Endothelial cell of umbilical vein (primary cell): ENCODE measurements at regions not wholly inside any gene's neighbourhood (a gene's known extent, or its start where the extent isn't known, plus 50 kb on each side); places are given as distances from the start of the nearest gene placed in this dataset.
"Not testable (repeated sequence)": the region's sequence is repeated elsewhere in the genome, so short reads cannot be mapped to it uniquely, and the experiment has no call there.

Experiments used
- BruUV-seq: library from RNA; stranded (reverse); fragments of 400-500 nt; replicated peaks from 2 replicates; lab custom pipeline; 2021; lab: Mats Ljungman, UMichigan
- CTCF ChIA-PET: fragments of 300-600, 350-600 bp; sonication (Branson Sonifier 250); formaldehyde crosslinking; loops from one replicate; lab custom pipeline; 2021; ENCODE audit warnings: antibody characterized with exemption, inconsistent platforms; lab: Charles Lee
- POLR2A ChIA-PET: fragments of 300-600, 350-600 bp; sonication (Branson Sonifier 250); formaldehyde crosslinking; loops from one replicate; lab custom pipeline; 2021; ENCODE audit warnings: antibody characterized with exemption, inconsistent platforms; lab: Charles Lee
- DNase-seq: peaks from one replicate; pipeline ENCODE4 v3.0.0-alpha.2; 2011; ENCODE audit warnings: low read depth, low spot score
- FAIRE-seq: peaks from 2 replicates; lab custom pipeline; 2011; peaks lifted over from hg19 to GRCh38; lab: Jason Lieb, UNC
- H2AFZ ChIP-seq: 2 replicates; pipeline ENCODE4 v1.6.0; 2012; ENCODE audit warnings: low read depth, low read length, control low read depth, inconsistent platforms
- H3K27ac ChIP-seq: 2 replicates; pipeline ENCODE4 v1.5.1; 2011; ENCODE audit warnings: low read depth, mild to moderate bottlenecking, control low read depth, low read length, moderate library complexity; ENCODE audit not compliant: insufficient read depth
- H3K27me3 ChIP-seq, 2 experiments: 2 replicates each; pipeline versions ENCODE4 v1.6.0 to v1.6.1; 2011; ENCODE audit warnings: low read length in 2 of 2, mixed read lengths in 1 of 2; ENCODE audit not compliant: control insufficient read depth in 2 of 2, insufficient read depth in 2 of 2
- H3K36me3 ChIP-seq, 2 experiments: 2 replicates in 1 of 2; 3 replicates in 1 of 2; pipeline ENCODE4 v1.5.1; 2011; ENCODE audit warnings: low read length in 2 of 2, mild to moderate bottlenecking in 1 of 2, moderate library complexity in 1 of 2; ENCODE audit not compliant: control insufficient read depth in 2 of 2, insufficient read depth in 2 of 2; ENCODE audit errors: extremely low read depth in 1 of 2
- H3K4me1 ChIP-seq: 3 replicates; pipeline ENCODE4 v1.5.1; 2011; ENCODE audit warnings: mild to moderate bottlenecking, low read length; ENCODE audit not compliant: control insufficient read depth, insufficient read depth; ENCODE audit errors: extremely low read depth
- H3K4me2 ChIP-seq: 2 replicates; pipeline ENCODE4 v1.6.1; 2011; ENCODE audit warnings: low read length, control low read depth, mixed read lengths; ENCODE audit not compliant: insufficient read depth
- H3K4me3 ChIP-seq, 3 experiments: fragments of 200-600 bp in 1 of 3; sonication (generic), shearing (Covaris generic) in 1 of 3; replicated peaks in 1 of 3; 2 replicates each; pipeline ENCODE4 v1.5.1; 2011 to 2016; ENCODE audit warnings: control low read depth in 3 of 3, low read length in 3 of 3, mild to moderate bottlenecking in 2 of 3, inconsistent platforms in 1 of 3, low read depth in 1 of 3, moderate library complexity in 1 of 3; ENCODE audit not compliant: insufficient read depth in 1 of 3
- H3K79me2 ChIP-seq: 2 replicates; pipeline ENCODE4 v1.6.0; 2012; ENCODE audit warnings: low read length, inconsistent platforms; ENCODE audit not compliant: control insufficient read depth, insufficient read depth
- H3K9ac ChIP-seq: replicated peaks from 2 replicates; pipeline ENCODE3; 2011; ENCODE audit warnings: low read length, control low read depth; ENCODE audit not compliant: insufficient read depth; ENCODE audit errors: extremely low read depth
- H3K9me1 ChIP-seq: replicated peaks from 3 replicates; pipeline ENCODE4 v1.6.0; 2011; ENCODE audit warnings: mild to moderate bottlenecking, low read length; ENCODE audit not compliant: control insufficient read depth, insufficient read depth; ENCODE audit errors: extremely low read depth
- H3K9me3 ChIP-seq: replicated peaks from 2 replicates; pipeline ENCODE4 v1.5.1; 2012; ENCODE audit warnings: low read length, inconsistent platforms; ENCODE audit not compliant: control insufficient read depth, insufficient read depth
- H4K20me1 ChIP-seq: replicated peaks from 2 replicates; pipeline ENCODE3; 2011; ENCODE audit warnings: mild to moderate bottlenecking, low read length; ENCODE audit not compliant: control insufficient read depth, insufficient read depth; ENCODE audit errors: extremely low read depth
- EZH2 ChIP-seq: IDR thresholded peaks from 2 replicates; pipeline ENCODE4 v1.6.1; 2012; ENCODE audit warnings: borderline replicate concordance, low read depth, mild to moderate bottlenecking, moderate library complexity, low read length, inconsistent platforms; ENCODE audit not compliant: severe bottlenecking
- FOS ChIP-seq: IDR thresholded peaks from 2 replicates; pipeline ENCODE4 v1.6.1; 2011; ENCODE audit warnings: mild to moderate bottlenecking, low read length, moderate library complexity, borderline replicate concordance; ENCODE audit not compliant: insufficient read depth
- GATA2 ChIP-seq: IDR thresholded peaks from 2 replicates; pipeline ENCODE4 v1.7.0; 2011; ENCODE audit warnings: low read depth, mild to moderate bottlenecking, moderate library complexity, mixed read lengths, low read length; ENCODE audit not compliant: insufficient read length, insufficient read depth
- JUN ChIP-seq: IDR thresholded peaks from 2 replicates; pipeline ENCODE4 v1.6.1; 2011; ENCODE audit warnings: borderline replicate concordance, low read depth; ENCODE audit not compliant: insufficient read length, insufficient read depth
- MYC ChIP-seq: IDR thresholded peaks from one replicate; pipeline ENCODE4 v1.6.1; 2011; ENCODE audit warnings: mild to moderate bottlenecking, low read depth, low read length
- POLR2A ChIP-seq: IDR thresholded peaks from 2 replicates; pipeline ENCODE4 v1.6.1; 2012; ENCODE audit warnings: low read depth, mild to moderate bottlenecking, control low read depth, low read length
- POLR2AphosphoS5 ChIP-seq: IDR thresholded peaks from 2 replicates; pipeline ENCODE4 v1.6.1; 2012; ENCODE audit warnings: low read depth, mild to moderate bottlenecking, control low read depth, low read length, moderate library complexity; ENCODE audit not compliant: insufficient read depth
- dilution Hi-C: fragments of 300-500 bp; cut with MboI; formaldehyde crosslinking; loops from one replicate; pipeline ENCODE4 v1.15.0; 2019; ENCODE audit warnings: low sequenced_read_pairs; ENCODE audit not compliant: extremely low pct_ligation_motif_present
- intact Hi-C: fragments of 100-400 bp; cut with micrococcal nuclease; formaldehyde crosslinking; loops from one replicate; pipeline ENCODE4 v1.10.0; 2022
- TF ChIP-seq, protein P1 (sequence below): IDR thresholded peaks from 2 replicates; pipeline ENCODE4 v1.6.1; 2011; ENCODE audit not compliant: insufficient read depth, insufficient read length
- TF ChIP-seq, protein P2 (sequence below), 2 donors: IDR thresholded peaks; 1 replicate in 1 of 2; 2 replicates in 1 of 2; pipeline ENCODE4 v1.5.1; 2011; ENCODE audit warnings: low read length in 2 of 2, mild to moderate bottlenecking in 2 of 2, moderate library complexity in 2 of 2, control low read depth in 1 of 2, inconsistent platforms in 1 of 2, low read depth in 1 of 2; ENCODE audit not compliant: insufficient read depth in 1 of 2; ENCODE audit errors: extremely low read depth in 1 of 2

DNA sequence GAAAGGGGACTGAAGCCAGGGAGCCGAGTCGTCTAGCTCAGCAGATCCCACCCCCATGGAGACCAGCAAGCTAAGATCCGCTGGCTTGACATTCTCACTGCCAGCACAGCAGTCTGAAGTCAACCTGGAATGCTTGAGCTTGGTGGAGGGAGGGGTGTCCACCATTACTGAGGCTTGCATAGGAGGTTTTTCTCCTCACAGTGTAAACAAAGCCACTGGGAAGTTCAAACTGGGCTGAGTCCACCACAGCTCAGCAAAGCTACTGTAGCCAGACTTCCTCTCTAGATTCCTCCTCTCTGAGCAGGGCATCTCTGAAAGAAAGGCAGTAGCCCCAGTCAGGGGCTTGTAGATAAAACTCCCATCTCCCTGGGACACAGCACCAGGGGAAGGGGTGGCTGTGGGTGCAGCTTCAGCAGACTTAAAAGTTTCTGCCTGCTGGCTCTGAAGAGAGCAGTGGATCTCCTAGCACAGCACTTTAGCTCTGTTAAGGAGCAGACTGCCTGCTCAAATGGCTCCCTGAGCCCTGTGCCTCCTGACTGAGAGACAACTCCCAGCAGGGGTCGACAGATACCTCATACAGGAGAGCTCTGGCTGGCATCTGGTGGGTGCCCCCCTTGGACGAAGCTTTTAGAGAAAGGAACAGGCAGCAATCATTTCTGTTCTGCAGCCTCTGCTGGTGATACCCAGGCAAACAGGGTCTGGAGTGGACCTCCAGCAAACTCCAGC is 942.0 kb upstream of the ROBO1 start:
- H3K9me1 ChIP-seq, FAIRE-seq, H4K20me1 ChIP-seq, H3K4me2 ChIP-seq, H3K9me3 ChIP-seq, H3K4me3 ChIP-seq, DNase-seq, H3K79me2 ChIP-seq, H2AFZ ChIP-seq, CTCF ChIA-PET, H3K9ac ChIP-seq, intact Hi-C loops, H3K36me3 ChIP-seq, BruUV-seq, POLR2A ChIA-PET, H3K4me1 ChIP-seq, H3K27me3 ChIP-seq, H3K27ac ChIP-seq: not testable (repeated sequence)
- dilution Hi-C loops, result loop anchor here (25.0 kb wide), 1 partner anchor 1197 kb away; no protein-coding TSS in a partner anchor

DNA sequence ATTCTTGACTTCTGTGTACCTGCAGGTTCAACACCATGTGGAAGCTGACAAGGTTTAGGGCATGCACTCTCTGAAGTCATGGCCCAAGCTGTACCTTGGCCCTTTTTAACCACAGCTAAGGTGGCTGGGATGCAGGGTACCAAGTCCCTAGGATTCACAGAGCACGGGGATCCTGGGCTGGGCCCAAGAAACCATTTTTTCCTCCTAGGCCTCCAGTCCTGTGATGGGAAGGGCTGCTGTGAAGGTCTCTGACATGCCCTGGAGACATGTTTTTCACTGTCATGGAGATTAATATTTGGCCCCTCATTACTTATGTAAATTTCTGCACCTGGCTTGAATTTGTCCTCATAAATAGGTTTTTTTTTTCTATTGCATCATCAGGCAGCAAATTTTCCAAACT is 937.5 kb upstream of the ROBO1 start:
- TF ChIP-seq, protein P1, sequence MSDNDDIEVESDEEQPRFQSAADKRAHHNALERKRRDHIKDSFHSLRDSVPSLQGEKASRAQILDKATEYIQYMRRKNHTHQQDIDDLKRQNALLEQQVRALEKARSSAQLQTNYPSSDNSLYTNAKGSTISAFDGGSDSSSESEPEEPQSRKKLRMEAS, result no peak
- TF ChIP-seq JUN, result no peak
- TF ChIP-seq GATA2, result no peak
- no peak for TF ChIP-seq MYC
- TF ChIP-seq FOS, result no peak
- TF ChIP-seq POLR2A, result no peak
- TF ChIP-seq POLR2AphosphoS5, result no peak
- TF ChIP-seq EZH2, result no peak
- TF ChIP-seq, protein P2, sequence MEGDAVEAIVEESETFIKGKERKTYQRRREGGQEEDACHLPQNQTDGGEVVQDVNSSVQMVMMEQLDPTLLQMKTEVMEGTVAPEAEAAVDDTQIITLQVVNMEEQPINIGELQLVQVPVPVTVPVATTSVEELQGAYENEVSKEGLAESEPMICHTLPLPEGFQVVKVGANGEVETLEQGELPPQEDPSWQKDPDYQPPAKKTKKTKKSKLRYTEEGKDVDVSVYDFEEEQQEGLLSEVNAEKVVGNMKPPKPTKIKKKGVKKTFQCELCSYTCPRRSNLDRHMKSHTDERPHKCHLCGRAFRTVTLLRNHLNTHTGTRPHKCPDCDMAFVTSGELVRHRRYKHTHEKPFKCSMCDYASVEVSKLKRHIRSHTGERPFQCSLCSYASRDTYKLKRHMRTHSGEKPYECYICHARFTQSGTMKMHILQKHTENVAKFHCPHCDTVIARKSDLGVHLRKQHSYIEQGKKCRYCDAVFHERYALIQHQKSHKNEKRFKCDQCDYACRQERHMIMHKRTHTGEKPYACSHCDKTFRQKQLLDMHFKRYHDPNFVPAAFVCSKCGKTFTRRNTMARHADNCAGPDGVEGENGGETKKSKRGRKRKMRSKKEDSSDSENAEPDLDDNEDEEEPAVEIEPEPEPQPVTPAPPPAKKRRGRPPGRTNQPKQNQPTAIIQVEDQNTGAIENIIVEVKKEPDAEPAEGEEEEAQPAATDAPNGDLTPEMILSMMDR (IDR thresholded peaks at IDR 0.05; ENCODE audit: extremely low read depth in 1 of 2, insufficient read depth in 1 of 2, low read depth in 1 of 2, low read length in 2 of 2), result no peak
- no peaks in the 10 kb centered on the region for H4K20me1 ChIP-seq
- no peak for DNase-seq
- H3K9me3 ChIP-seq, result no peaks in the 10 kb centered on the region
- CTCF ChIA-PET, result no interaction called here
- POLR2A ChIA-PET, result no interaction called here
- H3K27me3 ChIP-seq, result no peaks in the 10 kb centered on the region
- no peak overlapping the region for H2AFZ ChIP-seq
- H3K27ac ChIP-seq, result no peak overlapping the region
- no peak overlapping the region for H3K4me2 ChIP-seq
- no peak for FAIRE-seq
- no peaks in the 10 kb centered on the region for H3K4me1 ChIP-seq
- no peaks in the 10 kb centered on the region for H3K79me2 ChIP-seq
- dilution Hi-C loops (loop anchor here (25.0 kb wide), 1 partner anchor 1193 kb away; no protein-coding TSS in a partner anchor), intact Hi-C loops (no loop called here)
- no peaks in the 10 kb centered on the region for H3K9me1 ChIP-seq
- no peaks in the 10 kb centered on the region for H3K36me3 ChIP-seq
- BruUV-seq, result no TSS peak
- H3K9ac ChIP-seq, result no peak overlapping the region
- no peak overlapping the region for H3K4me3 ChIP-seq
